Retinal pigment epithelial cell (primary cell): ENCODE measurements at regions not wholly inside any gene's neighbourhood (a gene's known extent, or its start where the extent isn't known, plus 50 kb on each side); places are given as distances from the start of the nearest gene placed in this dataset.

Experiments used
- DNase-seq: peaks from one replicate; pipeline ENCODE4 v3.0.0-alpha.2; 2010; ENCODE audit warnings: low read depth
- H3K4me3 ChIP-seq: 2 replicates; pipeline ENCODE4 v1.5.1; 2011; ENCODE audit warnings: mild to moderate bottlenecking, low read length, control low read depth, moderate library complexity
- TF ChIP-seq, protein P1 (sequence below): conservative IDR thresholded peaks from 2 replicates; pipeline ENCODE4 v1.5.1; 2011; ENCODE audit warnings: low read depth, low read length, control low read depth, inconsistent platforms

DNA sequence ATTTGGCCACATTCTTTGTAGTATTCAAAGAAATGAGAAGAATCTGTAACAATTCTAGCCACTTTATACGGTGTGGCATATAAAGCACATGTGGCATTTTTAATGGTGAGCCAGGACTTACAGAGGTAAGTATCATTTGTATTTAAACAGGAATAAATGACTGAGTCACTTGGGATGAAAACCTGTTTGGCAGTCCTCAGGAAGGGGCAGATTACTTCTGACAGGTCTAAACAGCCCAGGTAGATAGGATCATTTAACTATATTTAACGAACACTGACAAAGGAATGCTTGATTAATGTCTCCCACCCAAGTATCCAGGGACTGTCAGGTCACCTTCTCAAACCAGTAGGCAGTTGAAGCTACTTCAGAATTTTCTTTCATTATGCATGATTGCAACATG lies 241.5 kb upstream of the SATB1 start:
- no peak for DNase-seq
- TF ChIP-seq, protein P1, sequence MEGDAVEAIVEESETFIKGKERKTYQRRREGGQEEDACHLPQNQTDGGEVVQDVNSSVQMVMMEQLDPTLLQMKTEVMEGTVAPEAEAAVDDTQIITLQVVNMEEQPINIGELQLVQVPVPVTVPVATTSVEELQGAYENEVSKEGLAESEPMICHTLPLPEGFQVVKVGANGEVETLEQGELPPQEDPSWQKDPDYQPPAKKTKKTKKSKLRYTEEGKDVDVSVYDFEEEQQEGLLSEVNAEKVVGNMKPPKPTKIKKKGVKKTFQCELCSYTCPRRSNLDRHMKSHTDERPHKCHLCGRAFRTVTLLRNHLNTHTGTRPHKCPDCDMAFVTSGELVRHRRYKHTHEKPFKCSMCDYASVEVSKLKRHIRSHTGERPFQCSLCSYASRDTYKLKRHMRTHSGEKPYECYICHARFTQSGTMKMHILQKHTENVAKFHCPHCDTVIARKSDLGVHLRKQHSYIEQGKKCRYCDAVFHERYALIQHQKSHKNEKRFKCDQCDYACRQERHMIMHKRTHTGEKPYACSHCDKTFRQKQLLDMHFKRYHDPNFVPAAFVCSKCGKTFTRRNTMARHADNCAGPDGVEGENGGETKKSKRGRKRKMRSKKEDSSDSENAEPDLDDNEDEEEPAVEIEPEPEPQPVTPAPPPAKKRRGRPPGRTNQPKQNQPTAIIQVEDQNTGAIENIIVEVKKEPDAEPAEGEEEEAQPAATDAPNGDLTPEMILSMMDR: no peak
- H3K4me3 ChIP-seq: no peak overlapping the region

DNA sequence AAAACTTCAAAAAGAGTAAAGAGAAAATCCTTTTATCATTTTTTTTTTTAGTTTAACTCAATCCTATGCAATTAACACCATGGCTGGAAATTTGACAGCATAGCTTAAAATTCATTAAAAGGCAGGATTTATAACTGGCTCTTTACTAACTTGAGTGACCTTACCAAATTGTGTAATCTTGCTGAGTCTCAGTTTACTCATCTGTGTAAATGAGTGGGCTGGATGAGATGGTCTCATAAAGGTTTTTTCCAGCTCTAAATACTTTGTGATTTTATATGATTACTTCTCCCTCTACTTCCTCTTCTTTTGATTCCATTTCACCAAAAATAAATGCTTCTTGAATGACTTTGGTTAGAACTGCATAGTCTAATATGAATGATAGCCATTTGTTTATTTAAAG lies 234.9 kb upstream of the SATB1 start:
- TF ChIP-seq, protein P1: no peak
- no peak for DNase-seq
- H3K4me3 ChIP-seq: no peak overlapping the region

DNA sequence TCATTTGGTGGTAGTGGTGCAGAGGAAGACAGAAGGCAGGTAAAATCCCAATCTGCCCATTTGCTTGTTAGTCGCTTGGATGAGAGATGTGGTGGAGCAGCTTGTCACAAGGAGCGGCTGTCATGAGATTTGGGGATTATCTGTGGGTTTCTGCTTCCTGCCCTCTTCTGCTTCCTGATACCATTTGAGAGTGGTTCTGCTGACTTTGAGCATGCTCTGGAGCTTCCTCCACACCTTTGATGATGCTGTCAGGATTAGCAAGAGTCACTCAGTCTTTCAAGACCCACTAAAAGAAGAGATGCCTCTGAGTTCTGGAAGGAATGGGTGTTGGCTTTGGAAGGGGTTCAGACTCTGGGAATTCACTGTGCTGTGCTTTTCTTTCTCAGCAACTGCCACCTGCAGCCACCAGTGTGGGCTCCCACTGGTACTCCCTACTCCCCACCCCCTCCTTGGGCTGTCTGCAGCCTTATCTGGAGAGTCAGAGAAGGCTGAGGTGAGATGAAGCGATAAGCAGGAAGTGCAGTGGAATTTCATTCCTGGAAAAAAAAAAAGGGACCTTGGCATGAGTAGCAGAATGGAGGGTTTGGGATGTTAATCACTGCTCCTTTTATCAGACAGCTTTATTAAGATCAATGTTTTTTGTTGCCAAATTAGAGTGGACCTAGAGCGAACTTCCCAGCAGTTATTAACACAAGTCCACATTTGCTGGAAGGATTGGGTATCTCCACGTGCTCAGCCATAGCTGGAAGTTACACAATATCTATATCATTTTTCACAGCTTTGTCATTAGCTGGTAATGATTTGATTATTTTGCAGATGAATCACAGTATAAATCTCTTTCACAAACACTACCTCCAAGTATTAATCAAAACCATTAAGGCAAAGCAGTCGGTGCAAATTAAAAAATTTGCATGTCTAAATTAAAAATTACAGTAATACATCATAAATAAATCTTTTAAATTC lies 233.0 kb upstream of the SATB1 start:
- TF ChIP-seq, protein P1: no peak
- peak; percentile 28 for DNase-seq
- H3K4me3 ChIP-seq: no peak overlapping the region

DNA sequence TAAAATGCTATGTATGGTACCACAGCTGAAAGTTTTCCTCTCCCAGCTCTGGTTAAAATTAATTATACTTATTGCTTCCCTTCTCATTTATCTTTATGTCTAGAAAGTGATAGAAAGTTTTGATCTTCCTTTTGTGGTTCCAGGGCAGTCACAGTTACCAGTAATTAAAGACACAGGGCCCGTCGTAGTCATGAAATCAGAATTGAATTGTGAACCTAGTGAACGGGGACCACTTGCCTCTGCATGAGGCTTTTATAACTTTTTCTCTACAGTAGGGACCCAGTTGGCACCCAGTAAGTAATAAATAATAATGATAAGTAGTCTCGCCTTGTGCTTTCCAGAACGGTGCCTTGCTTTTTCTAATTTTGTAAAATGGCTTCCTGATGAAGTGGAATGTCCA lies 231.7 kb upstream of the SATB1 start:
- H3K4me3 ChIP-seq: no peak overlapping the region
- no peak for DNase-seq
- TF ChIP-seq, protein P1: no peak

DNA sequence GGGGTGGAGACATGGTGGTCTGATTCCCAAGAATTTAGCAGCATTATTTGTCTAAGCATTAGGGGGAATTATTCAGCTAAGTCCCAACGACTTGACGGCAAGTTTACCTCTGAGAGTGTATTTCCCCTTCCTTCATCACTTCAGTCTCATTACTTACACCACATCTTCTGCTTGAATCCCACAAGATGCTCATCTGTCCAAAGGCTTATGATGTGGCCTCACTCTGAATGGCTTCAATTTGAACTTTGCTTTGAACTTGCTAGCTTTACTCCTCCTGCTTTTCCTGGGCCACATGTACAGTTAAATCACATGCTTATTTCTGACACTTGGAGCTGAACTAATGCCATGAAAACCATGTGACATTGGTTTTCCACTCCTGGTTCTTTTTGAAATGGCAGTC lies 231.3 kb upstream of the SATB1 start:
- TF ChIP-seq, protein P1: no peak
- no peak for DNase-seq
- H3K4me3 ChIP-seq: no peak overlapping the region

DNA sequence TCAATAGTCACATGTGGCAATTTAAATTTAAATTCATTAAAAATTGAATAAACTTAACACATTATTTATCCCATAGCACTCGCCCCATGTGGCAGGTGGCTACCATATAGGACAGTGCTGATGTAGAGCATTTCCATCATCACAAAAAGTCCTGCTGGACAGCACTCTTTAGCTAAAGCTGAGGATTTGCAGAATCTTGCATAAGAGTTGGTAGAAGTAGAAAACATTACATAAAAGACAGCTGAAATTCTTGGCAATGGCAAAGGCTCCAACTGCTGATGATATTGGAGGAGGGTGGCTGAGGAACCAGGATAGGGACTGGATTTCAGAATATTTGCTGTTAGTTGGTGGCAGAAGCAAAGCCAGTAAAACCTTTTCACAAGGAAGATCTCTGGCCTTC lies 230.7 kb upstream of the SATB1 start:
- TF ChIP-seq, protein P1: no peak
- no peak for DNase-seq
- H3K4me3 ChIP-seq: no peak overlapping the region

DNA sequence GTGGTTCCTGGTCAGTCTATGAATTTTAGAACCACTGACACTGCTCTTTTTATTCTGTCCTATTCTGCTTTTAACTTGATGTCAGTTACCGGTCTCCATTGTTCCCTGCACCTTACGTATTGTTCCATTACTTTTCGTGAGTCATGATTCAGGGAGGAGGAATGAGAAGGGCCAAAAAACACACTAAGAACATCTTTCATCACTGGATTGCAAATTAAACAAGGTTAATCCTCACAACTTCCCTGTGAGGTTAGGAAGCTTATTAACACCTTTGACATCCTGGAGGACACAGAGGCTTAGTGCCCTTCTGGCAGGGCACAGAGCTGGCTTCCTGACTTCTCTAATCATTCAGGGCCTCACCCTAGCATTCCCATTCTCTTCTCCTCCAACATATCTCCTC lies 227.6 kb upstream of the SATB1 start:
- TF ChIP-seq, protein P1: no peak
- no peak for DNase-seq

More for the DNA sequence above, 227.6 kb upstream of the SATB1 start:
- H3K4me3 ChIP-seq: no peak overlapping the region
